ENCODE measurements at regions not wholly inside any gene's neighbourhood (a gene's known extent, or its start where the extent isn't known, plus 50 kb on each side); places are given as distances from the start of the nearest gene placed in this dataset.

- ATAC-seq (no peak), DNase-seq (no peak)
- H3K4me3 ChIP-seq, result no peak overlapping the region
- H3K36me3 ChIP-seq, result no peaks in the 10 kb centered on the region
- H3K27me3 ChIP-seq, result no peaks in the 10 kb centered on the region
- H3K4me1 ChIP-seq, result no peaks in the 10 kb centered on the region
- intact Hi-C loops (cut with DNase I), result no loop called here
- TF ChIP-seq CTCF (IDR thresholded peaks at IDR 0.05), result no peak
- no peaks in the 10 kb centered on the region for H3K9me3 ChIP-seq
- no peak overlapping the region for H3K27ac ChIP-seq
These were observed 270.1 kb upstream of the SIX2 start for GRCh38 chr2:45279356-45279755.

- TF ChIP-seq CTCF (IDR thresholded peaks at IDR 0.05), result no peak
- Histone ChIP-seq H3K4me3 (no peak overlapping the region), H3K27me3 (no peaks in the 10 kb centered on the region), H3K4me1 (no peaks in the 10 kb centered on the region), H3K9me3 (no peaks in the 10 kb centered on the region), H3K27ac (no peak overlapping the region), H3K36me3 (no peaks in the 10 kb centered on the region)
- intact Hi-C loops (cut with DNase I), result no loop called here
- DNase-seq (no peak), ATAC-seq (no peak)
These were observed 269.3 kb upstream of the SIX2 start for GRCh38 chr2:45278365-45279078.

GRCh38 chr2:45276914-45277313 lies 267.7 kb upstream of the SIX2 start:
- no peak overlapping the region for H3K27ac ChIP-seq
- DNase-seq (no peak), ATAC-seq (no peak)
- intact Hi-C loops (cut with DNase I), result no loop called here
- no peaks in the 10 kb centered on the region for H3K27me3 ChIP-seq
- no peaks in the 10 kb centered on the region for H3K36me3 ChIP-seq
- H3K4me1 ChIP-seq, result no peaks in the 10 kb centered on the region
- H3K9me3 ChIP-seq, result no peaks in the 10 kb centered on the region
- no peak for TF ChIP-seq CTCF (IDR thresholded peaks at IDR 0.05)
- H3K4me3 ChIP-seq, result no peak overlapping the region

- ATAC-seq (no peak), DNase-seq (no peak)
- no peaks in the 10 kb centered on the region for H3K4me1 ChIP-seq
- no peaks in the 10 kb centered on the region for H3K36me3 ChIP-seq
- H3K4me3 ChIP-seq, result no peak overlapping the region
- intact Hi-C loops (cut with DNase I), result no loop called here
- no peaks in the 10 kb centered on the region for H3K9me3 ChIP-seq
- no peak overlapping the region for H3K27ac ChIP-seq
- H3K27me3 ChIP-seq, result no peaks in the 10 kb centered on the region
- TF ChIP-seq CTCF (IDR thresholded peaks at IDR 0.05), result no peak
These were observed 266.6 kb upstream of the SIX2 start for GRCh38 chr2:45275806-45276205.

- Histone ChIP-seq H3K4me3 (no peak overlapping the region), H3K27me3 (no peaks in the 10 kb centered on the region), H3K36me3 (no peaks in the 10 kb centered on the region), H3K9me3 (no peaks in the 10 kb centered on the region), H3K4me1 (no peaks in the 10 kb centered on the region), H3K27ac (no peak overlapping the region)
- ATAC-seq (peak; percentile 48), DNase-seq (no peak)
- intact Hi-C loops (cut with DNase I), result no loop called here
- no peak for TF ChIP-seq CTCF (IDR thresholded peaks at IDR 0.05)
These were observed 266.1 kb upstream of the SIX2 start for GRCh38 chr2:45275242-45275805.

Data from upper lobe of right lung (tissue), 1 donor.